ENCODE measurements at regions not wholly inside any gene's neighbourhood (a gene's known extent, or its start where the extent isn't known, plus 50 kb on each side); places are given as distances from the start of the nearest gene placed in this dataset.

DNA sequence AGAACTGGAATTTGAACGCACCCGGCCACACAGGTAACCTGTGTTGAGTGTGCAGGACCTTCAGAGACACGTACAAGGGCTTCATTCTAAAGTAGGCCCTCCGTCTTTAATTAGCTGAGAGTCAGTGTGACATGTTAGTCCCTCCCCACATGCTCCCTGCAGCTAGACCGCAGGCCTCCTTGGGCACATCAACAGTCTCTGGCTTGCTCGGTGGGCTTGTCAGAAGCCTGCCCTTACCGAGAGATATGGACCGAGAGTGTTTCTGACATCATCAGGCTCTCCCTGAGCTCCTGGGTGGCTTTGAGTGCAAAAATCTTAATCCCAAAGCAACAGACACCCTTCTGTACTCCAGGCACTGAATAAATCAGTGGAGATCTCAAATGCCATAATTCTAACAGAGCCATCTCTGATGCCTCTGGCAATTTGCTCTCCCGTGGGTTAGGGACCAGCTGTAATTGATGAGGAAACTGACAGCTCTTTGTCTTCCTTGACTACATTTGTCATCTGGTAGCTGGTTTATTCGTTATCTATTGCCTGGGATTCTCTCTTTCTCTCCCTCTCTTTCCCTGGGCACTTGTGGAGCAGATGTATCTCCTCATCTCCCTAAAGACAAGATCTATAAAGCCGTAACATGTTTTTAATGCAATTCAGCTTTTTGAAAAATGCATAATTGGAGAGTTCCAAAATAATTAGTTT lies 850.6 kb downstream of the TYW1 start:
- Histone ChIP-seq H3K9me3 (replicated peaks; ENCODE audit: insufficient read depth, low read length) (no peaks in the 10 kb centered on the region), H3K4me3 (ENCODE audit: low read length) (no peak overlapping the region), H3K27ac (ENCODE audit: low read length) (no peak overlapping the region), H3K27me3 (replicated peaks; ENCODE audit: insufficient read depth, low read length) (no peaks in the 10 kb centered on the region), H4K20me1 (ENCODE audit: insufficient read depth, low read length) (no peaks in the 10 kb centered on the region), H3K9ac (ENCODE audit: low read length) (no peak overlapping the region), H3K36me3 (replicated peaks; ENCODE audit: insufficient read depth, low read length) (no peaks in the 10 kb centered on the region), H3K4me1 (ENCODE audit: low read length) (no peaks in the 10 kb centered on the region), H3K79me2 (ENCODE audit: low read length) (no peaks in the 10 kb centered on the region), H3K4me2 (ENCODE audit: low read depth, low read length) (no peak overlapping the region), H3K9me2 (replicated peaks; ENCODE audit: insufficient read depth, low read length) (no peaks in the 10 kb centered on the region), H2AFZ (ENCODE audit: low read length) (no peak overlapping the region), H3F3A (ENCODE audit: insufficient read depth, low read length) (no peaks in the 10 kb centered on the region)
- DNase-seq, result no peak
- TF ChIP-seq, protein P1, sequence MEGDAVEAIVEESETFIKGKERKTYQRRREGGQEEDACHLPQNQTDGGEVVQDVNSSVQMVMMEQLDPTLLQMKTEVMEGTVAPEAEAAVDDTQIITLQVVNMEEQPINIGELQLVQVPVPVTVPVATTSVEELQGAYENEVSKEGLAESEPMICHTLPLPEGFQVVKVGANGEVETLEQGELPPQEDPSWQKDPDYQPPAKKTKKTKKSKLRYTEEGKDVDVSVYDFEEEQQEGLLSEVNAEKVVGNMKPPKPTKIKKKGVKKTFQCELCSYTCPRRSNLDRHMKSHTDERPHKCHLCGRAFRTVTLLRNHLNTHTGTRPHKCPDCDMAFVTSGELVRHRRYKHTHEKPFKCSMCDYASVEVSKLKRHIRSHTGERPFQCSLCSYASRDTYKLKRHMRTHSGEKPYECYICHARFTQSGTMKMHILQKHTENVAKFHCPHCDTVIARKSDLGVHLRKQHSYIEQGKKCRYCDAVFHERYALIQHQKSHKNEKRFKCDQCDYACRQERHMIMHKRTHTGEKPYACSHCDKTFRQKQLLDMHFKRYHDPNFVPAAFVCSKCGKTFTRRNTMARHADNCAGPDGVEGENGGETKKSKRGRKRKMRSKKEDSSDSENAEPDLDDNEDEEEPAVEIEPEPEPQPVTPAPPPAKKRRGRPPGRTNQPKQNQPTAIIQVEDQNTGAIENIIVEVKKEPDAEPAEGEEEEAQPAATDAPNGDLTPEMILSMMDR (IDR thresholded peaks at IDR 0.05; ENCODE audit: low read length), result no peak
- TF ChIP-seq EZH2phosphoT487 (IDR thresholded peaks at IDR 0.05; ENCODE audit: low read length) (no peak), EZH2 (optimal IDR thresholded peaks at IDR 0.05; ENCODE audit: low read depth, low read length) (no peak)

DNA sequence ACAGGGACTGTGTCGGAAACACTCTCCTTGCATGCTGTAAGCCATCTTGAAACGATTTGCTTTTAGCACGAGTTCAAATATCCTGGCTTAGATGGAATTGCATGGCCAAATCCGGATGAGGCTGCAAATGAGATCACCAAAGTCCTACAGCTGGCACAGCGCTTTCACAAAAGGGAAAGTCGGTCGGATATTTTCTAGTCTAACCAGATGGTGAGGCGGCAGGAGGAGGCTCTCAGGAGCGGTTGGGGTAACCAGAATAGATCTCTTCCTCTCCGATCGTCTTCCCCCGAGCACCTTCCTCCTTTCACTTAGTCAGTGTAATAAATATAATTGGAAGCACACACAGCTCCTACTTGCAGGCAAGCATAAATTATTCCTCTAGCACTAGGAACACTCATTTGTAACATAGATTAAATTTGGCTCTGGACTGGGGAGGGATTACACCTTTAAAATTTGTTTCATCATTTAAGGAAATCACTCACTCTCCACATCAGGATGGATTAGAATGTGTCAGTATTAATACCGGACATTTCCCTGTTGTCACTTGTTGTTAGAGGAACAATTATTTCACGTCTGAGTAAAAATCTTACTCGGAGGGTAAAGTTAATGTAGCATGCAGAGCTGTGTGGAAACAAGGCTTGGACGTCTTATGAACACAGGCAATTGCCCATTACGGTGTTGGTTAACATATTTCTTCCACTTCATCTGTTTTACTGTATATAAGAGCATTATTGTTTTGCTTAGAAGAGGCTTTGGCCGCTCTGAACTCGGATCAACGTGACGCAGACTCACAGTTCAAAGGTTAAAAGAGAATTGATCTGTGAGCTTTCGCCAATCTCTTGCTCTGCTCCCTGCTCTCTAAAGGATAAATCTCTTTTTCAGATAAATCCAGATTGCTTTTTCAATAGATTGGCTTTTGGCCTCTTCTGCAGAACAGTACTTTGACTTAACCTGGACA lies 857.9 kb downstream of the TYW1 start:
- Histone ChIP-seq H3K9me2 (replicated peaks; ENCODE audit: insufficient read depth, low read length) (no peaks in the 10 kb centered on the region), H3K4me3 (ENCODE audit: low read length) (no peak overlapping the region)
- no peak for DNase-seq

DNA sequence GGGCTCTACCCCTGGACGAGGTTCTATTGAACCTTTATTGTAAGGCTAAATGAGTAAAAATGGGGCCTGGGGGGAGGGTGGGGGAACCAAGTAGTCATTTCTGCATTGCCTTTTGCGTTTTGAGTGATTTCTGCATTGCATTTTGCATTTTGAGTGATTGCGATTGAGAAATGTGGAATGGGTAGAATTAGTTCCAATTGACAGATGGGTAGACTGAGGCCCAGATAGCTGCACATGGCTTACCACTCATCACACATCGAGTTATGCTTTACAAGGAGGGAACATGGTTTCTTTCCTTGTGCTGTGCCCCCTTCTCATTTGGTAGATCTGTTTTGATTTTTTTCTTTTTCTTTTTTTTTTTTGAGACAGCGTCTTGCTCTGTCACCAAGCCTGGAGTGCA lies 858.7 kb downstream of the TYW1 start:
- no peaks in the 10 kb centered on the region for H3F3A ChIP-seq (ENCODE audit: insufficient read depth, low read length)
- TF ChIP-seq EZH2phosphoT487 (IDR thresholded peaks at IDR 0.05; ENCODE audit: low read length), result no peak
- TF ChIP-seq EZH2 (optimal IDR thresholded peaks at IDR 0.05; ENCODE audit: low read depth, low read length), result no peak
- TF ChIP-seq, protein P1 (IDR thresholded peaks at IDR 0.05; ENCODE audit: low read length), result no peak
- no peak overlapping the region for H3K4me3 ChIP-seq (ENCODE audit: low read length)
- no peak overlapping the region for H3K27ac ChIP-seq (ENCODE audit: low read length)
- no peak overlapping the region for H3K4me2 ChIP-seq (ENCODE audit: low read depth, low read length)
- no peak overlapping the region for H2AFZ ChIP-seq (ENCODE audit: low read length)
- no peaks in the 10 kb centered on the region for H3K4me1 ChIP-seq (ENCODE audit: low read length)
- H4K20me1 ChIP-seq (ENCODE audit: insufficient read depth, low read length), result no peaks in the 10 kb centered on the region
- no peaks in the 10 kb centered on the region for H3K9me3 ChIP-seq (replicated peaks; ENCODE audit: insufficient read depth, low read length)
- no peaks in the 10 kb centered on the region for H3K27me3 ChIP-seq (replicated peaks; ENCODE audit: insufficient read depth, low read length)
- DNase-seq, result no peak
- H3K36me3 ChIP-seq (replicated peaks; ENCODE audit: insufficient read depth, low read length), result no peaks in the 10 kb centered on the region
- no peaks in the 10 kb centered on the region for H3K9me2 ChIP-seq (replicated peaks; ENCODE audit: insufficient read depth, low read length)
- H3K79me2 ChIP-seq (ENCODE audit: low read length), result no peaks in the 10 kb centered on the region
- no peak overlapping the region for H3K9ac ChIP-seq (ENCODE audit: low read length)

More for the DNA sequence above, 857.9 kb downstream of the TYW1 start:
- TF ChIP-seq EZH2phosphoT487 (IDR thresholded peaks at IDR 0.05; ENCODE audit: low read length) (no peak), EZH2 (optimal IDR thresholded peaks at IDR 0.05; ENCODE audit: low read depth, low read length) (no peak)
- TF ChIP-seq, protein P1 (IDR thresholded peaks at IDR 0.05; ENCODE audit: low read length), result no peak
- Histone ChIP-seq H3F3A (ENCODE audit: insufficient read depth, low read length) (no peaks in the 10 kb centered on the region), H3K4me1 (ENCODE audit: low read length) (no peaks in the 10 kb centered on the region), H3K4me2 (ENCODE audit: low read depth, low read length) (no peak overlapping the region), H3K27ac (ENCODE audit: low read length) (no peak overlapping the region), H4K20me1 (ENCODE audit: insufficient read depth, low read length) (no peaks in the 10 kb centered on the region), H3K36me3 (replicated peaks; ENCODE audit: insufficient read depth, low read length) (no peaks in the 10 kb centered on the region), H3K9ac (ENCODE audit: low read length) (no peak overlapping the region), H3K9me3 (replicated peaks; ENCODE audit: insufficient read depth, low read length) (no peaks in the 10 kb centered on the region), H3K79me2 (ENCODE audit: low read length) (no peaks in the 10 kb centered on the region), H3K27me3 (replicated peaks; ENCODE audit: insufficient read depth, low read length) (no peaks in the 10 kb centered on the region), H2AFZ (ENCODE audit: low read length) (no peak overlapping the region)
